AG08396 (cell line): ENCODE measurements at regions not wholly inside any gene's neighbourhood (a gene's known extent, or its start where the extent isn't known, plus 50 kb on each side); places are given as distances from the start of the nearest gene placed in this dataset.

ENCODE experiments used
- DNase-seq: peaks from one replicate; pipeline ENCODE4 v3.0.0; 2012; ENCODE audit warnings: low spot score, mixed read lengths

DNA sequence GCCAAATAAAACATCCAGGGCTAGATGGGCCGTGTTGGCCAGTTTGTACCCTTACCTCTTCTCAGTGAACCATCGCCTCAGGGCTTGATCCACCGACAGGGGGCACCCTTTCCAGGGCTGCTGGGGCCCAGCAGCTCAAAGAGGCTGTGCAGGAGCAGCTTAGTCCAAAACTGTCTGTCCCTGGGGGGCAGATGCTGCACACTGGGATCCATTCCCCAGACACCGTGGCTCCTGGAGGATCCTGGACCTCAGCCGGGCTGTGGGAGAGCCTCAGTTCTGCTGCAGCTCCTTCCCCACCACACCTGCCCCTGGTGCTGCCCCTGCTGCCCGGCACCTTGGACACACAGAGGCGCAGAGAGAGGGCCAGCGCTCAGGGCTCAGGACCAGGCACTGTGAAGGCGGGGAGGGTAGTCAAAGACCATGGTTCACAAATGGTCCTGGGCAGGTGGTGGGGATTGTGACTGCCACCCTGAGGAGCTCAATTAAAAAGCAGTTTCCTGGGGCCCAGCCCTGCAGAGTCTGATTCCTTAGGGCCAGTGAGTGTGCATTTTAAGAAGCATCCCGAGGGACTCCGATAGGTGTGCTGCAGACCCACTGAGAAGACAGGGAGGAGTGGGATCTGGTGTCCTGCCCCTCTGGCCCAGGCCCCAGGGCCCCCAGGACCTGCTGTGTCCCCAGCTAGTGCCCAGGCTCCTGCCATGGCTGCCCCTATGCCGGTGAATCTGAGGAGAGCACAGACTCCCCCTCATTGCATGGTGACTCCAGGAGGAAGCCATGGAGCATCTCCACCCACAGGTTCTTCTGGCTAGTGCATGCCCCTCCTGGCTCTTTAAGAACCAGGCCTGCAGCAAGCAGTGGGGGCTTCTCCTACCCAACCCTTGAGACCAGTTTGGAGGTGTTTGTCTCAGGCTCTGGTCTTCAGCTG lies 86.5 kb upstream of the PRR20G start:
- DNase-seq, result peak; percentile 25

- no peak for DNase-seq
These were observed 85.7 kb upstream of the PRR20G start for GRCh38 chr3:127373441-127374085.

GRCh38 chr3:127371846-127372245 lies 84.0 kb upstream of the PRR20G start:
- no peak for DNase-seq

DNA sequence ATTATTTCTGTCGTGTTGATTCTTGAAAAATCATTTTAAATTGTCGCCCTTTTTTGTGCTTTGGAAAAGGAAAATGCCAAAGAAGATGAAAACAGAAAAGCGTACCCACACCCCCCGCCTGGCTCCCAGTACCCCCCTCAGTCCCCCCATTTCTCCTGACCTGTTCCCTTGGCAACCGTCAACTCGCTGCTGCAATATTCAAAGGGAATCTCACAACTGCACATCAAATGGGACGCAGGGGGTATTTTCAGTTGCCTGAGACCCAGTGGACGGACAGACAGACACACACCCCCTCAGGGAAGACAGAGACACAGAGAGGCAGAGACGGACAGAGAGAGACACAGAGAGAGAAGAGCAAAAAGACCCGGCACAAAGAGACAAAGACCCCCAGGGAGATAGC lies 83.5 kb upstream of the PRR20G start:
- no peak for DNase-seq

DNA sequence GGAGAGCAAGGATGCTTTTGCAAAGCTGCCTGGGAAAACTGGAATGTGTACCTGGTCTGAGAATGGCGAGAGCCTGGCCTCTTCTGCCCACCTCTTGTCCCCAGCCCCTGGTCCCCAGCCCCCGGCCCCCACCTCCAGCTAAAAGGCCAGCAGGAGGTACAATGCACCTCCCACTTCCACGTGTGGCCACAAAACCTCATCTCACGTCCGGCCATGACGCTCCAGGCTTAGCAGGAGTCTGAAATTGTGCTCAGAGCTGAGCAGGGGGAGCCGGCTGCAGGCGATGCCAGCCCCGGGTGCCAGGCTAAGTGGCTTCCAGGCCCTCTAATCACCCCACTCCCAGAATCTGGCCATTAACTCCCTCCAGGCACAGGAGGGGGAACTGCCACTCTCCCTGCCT lies 83.1 kb upstream of the PRR20G start:
- DNase-seq, result no peak

GRCh38 chr3:127369356-127369935 lies 81.6 kb upstream of the PRR20G start:
- DNase-seq, result no peak

- no peak for DNase-seq
These were observed 80.6 kb upstream of the PRR20G start for GRCh38 chr3:127368186-127369032.

- no peak for DNase-seq
These were observed 79.7 kb upstream of the PRR20G start for GRCh38 chr3:127367593-127367992.

- no peak for DNase-seq
These were observed 78.5 kb upstream of the PRR20G start for GRCh38 chr3:127366383-127366782.

- no peak for DNase-seq
These were observed 77.4 kb upstream of the PRR20G start for GRCh38 chr3:127365163-127365798.

DNA sequence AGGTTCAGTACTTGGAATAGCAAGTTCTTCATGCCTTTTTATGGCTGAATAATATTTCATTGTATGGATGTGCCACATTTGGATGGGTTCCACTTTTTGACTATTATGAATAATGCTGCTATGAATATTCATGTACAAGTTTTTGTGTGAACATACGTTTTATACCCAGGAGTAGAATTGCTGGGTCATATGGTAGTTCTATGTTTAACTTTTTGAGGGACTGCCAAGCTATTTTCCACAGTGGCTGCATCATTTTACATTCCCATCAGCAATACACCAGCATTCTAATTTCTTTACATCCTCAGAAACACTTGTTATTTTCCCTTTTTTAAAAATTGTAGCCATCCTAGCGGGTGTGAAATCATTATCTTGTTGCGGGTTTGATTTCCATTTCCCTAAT lies 76.0 kb upstream of the PRR20G start:
- no peak for DNase-seq

GRCh38 chr3:127363171-127363570 lies 75.3 kb upstream of the PRR20G start:
- DNase-seq, result no peak

DNA sequence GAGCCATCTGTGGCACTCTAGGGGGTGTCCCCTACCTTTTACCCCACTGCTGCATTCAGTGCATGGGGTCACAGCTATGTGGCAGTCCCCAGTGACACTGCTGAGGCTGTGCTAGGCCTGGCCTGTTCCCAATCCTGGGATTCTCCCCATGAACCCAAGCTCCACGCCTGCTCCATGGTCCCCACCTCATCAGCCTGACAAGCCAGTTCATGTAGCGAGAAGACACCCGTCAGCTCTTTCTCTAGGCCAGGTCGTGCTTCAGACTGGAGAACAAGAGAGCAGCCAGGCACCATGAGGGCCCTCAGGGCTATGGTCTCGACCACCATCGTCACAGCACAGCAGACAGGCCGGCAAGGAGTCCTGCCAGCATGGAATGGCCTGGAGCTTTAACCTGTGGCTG lies 72.8 kb upstream of the PRR20G start:
- no peak for DNase-seq

- no peak for DNase-seq
These were observed 70.8 kb upstream of the PRR20G start for GRCh38 chr3:127358641-127359040.

GRCh38 chr3:127356381-127356780 lies 68.5 kb upstream of the PRR20G start:
- DNase-seq, result no peak

DNA sequence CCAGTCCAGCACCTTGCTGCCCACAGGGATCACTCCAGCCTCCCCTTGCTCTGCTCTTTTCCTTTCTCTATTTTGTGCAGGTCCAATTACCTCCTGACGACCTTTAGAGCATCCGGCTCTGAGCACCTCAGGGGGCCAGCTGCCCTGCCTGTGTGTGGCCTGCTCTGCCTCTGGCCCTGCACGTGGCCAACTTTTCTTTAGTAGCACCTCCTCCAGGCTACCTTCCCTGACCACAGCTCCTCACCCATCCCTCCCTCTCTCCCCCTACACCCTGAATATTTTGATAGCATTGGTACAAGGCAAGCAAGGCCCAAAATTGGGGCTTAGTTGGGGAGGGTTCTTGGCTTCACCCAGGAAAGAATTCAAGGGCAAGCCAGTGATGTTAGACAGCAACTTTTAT lies 66.9 kb upstream of the PRR20G start:
- DNase-seq, result no peak

- no peak for DNase-seq
These were observed 64.8 kb upstream of the PRR20G start for GRCh38 chr3:127352612-127353011.

- DNase-seq, result no peak
These were observed 64.0 kb upstream of the PRR20G start for GRCh38 chr3:127351775-127352350.

DNA sequence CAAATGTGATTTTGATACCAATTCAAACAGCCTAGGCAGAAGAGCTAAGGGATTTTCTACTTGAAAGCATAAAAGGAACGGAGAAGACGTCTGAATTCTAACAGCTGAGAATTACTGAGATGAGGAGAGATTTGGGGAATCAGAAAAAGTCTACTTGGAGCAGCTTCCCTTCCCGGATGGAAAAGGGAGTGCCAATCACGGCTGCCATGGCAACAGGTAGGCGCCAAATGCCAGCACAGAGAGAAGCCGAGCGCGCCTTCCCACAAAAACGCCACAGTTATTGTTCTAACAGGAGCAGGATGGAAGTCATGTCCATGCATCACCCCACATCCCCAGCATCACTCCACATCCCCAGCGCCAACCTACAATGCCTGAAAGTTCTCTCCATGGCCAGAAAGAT lies 63.5 kb upstream of the PRR20G start:
- DNase-seq, result no peak

- DNase-seq, result no peak
These were observed 62.6 kb upstream of the PRR20G start for GRCh38 chr3:127350172-127351050.
